Transverse colon (tissue), 4 donors: ENCODE measurements at regions not wholly inside any gene's neighbourhood (a gene's known extent, or its start where the extent isn't known, plus 50 kb on each side); places are given as distances from the start of the nearest gene placed in this dataset.

Experiments used
- EP300 ChIP-seq: sonication (generic); formaldehyde crosslinking; IDR thresholded peaks from one replicate; pipeline ENCODE4 v1.6.1; 2017; ENCODE audit warnings: antibody characterized with exemption, low read depth
- POLR2AphosphoS5 ChIP-seq, 3 donors: sonication (generic); formaldehyde crosslinking; IDR thresholded peaks; one replicate each; pipeline ENCODE4 v1.6.1; 2016; ENCODE audit warnings: antibody characterized with exemption in 3 of 3
- TF ChIP-seq, protein P1 (sequence below), 5 experiments: fragments of 200-600 bp in 3 of 5; fragments of 450-650 bp in 2 of 5; sonication (generic) in 3 of 5; IDR thresholded peaks; 1 replicate in 2 of 5; 2 replicates in 3 of 5; pipeline ENCODE4 v1.5.1; 2016 to 2017; ENCODE audit warnings: antibody characterized with exemption in 5 of 5, inconsistent platforms in 3 of 5, mild to moderate bottlenecking in 2 of 5, moderate library complexity in 1 of 5

GRCh38 chr19:28019901-28020300 is 1193.0 kb downstream of the UQCRFS1 start:
- TF ChIP-seq EP300 (no peak), POLR2AphosphoS5 (IDR thresholded peaks at IDR 0.05) (no peak)
- TF ChIP-seq, protein P1, sequence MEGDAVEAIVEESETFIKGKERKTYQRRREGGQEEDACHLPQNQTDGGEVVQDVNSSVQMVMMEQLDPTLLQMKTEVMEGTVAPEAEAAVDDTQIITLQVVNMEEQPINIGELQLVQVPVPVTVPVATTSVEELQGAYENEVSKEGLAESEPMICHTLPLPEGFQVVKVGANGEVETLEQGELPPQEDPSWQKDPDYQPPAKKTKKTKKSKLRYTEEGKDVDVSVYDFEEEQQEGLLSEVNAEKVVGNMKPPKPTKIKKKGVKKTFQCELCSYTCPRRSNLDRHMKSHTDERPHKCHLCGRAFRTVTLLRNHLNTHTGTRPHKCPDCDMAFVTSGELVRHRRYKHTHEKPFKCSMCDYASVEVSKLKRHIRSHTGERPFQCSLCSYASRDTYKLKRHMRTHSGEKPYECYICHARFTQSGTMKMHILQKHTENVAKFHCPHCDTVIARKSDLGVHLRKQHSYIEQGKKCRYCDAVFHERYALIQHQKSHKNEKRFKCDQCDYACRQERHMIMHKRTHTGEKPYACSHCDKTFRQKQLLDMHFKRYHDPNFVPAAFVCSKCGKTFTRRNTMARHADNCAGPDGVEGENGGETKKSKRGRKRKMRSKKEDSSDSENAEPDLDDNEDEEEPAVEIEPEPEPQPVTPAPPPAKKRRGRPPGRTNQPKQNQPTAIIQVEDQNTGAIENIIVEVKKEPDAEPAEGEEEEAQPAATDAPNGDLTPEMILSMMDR (IDR thresholded peaks at IDR 0.05) = no peak
